ENCODE measurements at regions not wholly inside any gene's neighbourhood (a gene's known extent, or its start where the extent isn't known, plus 50 kb on each side); places are given as distances from the start of the nearest gene placed in this dataset.

GRCh38 chr3:188041895-188042294 is 112.1 kb upstream of the LPP start:
- Histone ChIP-seq H3K4me1 (ENCODE audit: control insufficient read depth in 1 of 2, insufficient read depth in 1 of 2, low read depth in 1 of 2, low read length in 1 of 2) (peaks cover 6 to 15% of the 10 kb centered on the region in 2 experiments), H3K27ac (no peak overlapping the region), H3K4me3 (ENCODE audit: low read depth in 1 of 2, low read length in 1 of 2) (no peak overlapping the region), H3K9me3 (no peaks in the 10 kb centered on the region), H3K27me3 (no peaks in the 10 kb centered on the region), H3K36me3 (no peaks in the 10 kb centered on the region)
- TF ChIP-seq CTCF (IDR thresholded peaks at IDR 0.05) = no peak

- no peak for TF ChIP-seq CTCF (IDR thresholded peaks at IDR 0.05)
- no peaks in the 10 kb centered on the region for H3K9me3 ChIP-seq
- H3K27me3 ChIP-seq = no peaks in the 10 kb centered on the region
- peaks cover 3 to 14% of the 10 kb centered on the region in 2 experiments for H3K4me1 ChIP-seq (ENCODE audit: control insufficient read depth in 1 of 2, insufficient read depth in 1 of 2, low read depth in 1 of 2, low read length in 1 of 2)
- no peaks in the 10 kb centered on the region for H3K36me3 ChIP-seq
- no peak overlapping the region for H3K4me3 ChIP-seq (ENCODE audit: low read depth in 1 of 2, low read length in 1 of 2)
- no peak overlapping the region for H3K27ac ChIP-seq
These were observed 111.5 kb upstream of the LPP start for GRCh38 chr3:188042466-188042865.

- H3K27me3 ChIP-seq = no peaks in the 10 kb centered on the region
- H3K36me3 ChIP-seq = no peaks in the 10 kb centered on the region
- no peak overlapping the region for H3K4me3 ChIP-seq (ENCODE audit: low read depth in 1 of 2, low read length in 1 of 2)
- no peaks in the 10 kb centered on the region for H3K9me3 ChIP-seq
- TF ChIP-seq CTCF (IDR thresholded peaks at IDR 0.05) = no peak
- peaks cover 3 to 14% of the 10 kb centered on the region in 2 experiments for H3K4me1 ChIP-seq (ENCODE audit: control insufficient read depth in 1 of 2, insufficient read depth in 1 of 2, low read depth in 1 of 2, low read length in 1 of 2)
- no peak overlapping the region for H3K27ac ChIP-seq
These were observed 110.1 kb upstream of the LPP start for GRCh38 chr3:188043891-188044290.

- Histone ChIP-seq H3K27ac (no peak overlapping the region), H3K27me3 (no peaks in the 10 kb centered on the region), H3K4me1 (ENCODE audit: control insufficient read depth in 1 of 2, insufficient read depth in 1 of 2, low read depth in 1 of 2, low read length in 1 of 2) (peaks cover 15 to 24% of the 10 kb centered on the region in 2 experiments), H3K9me3 (no peaks in the 10 kb centered on the region), H3K4me3 (ENCODE audit: low read depth in 1 of 2, low read length in 1 of 2) (no peak overlapping the region), H3K36me3 (no peaks in the 10 kb centered on the region)
- no peak for TF ChIP-seq CTCF (IDR thresholded peaks at IDR 0.05)
These were observed 107.3 kb upstream of the LPP start for GRCh38 chr3:188046561-188047211.

- H3K4me1 ChIP-seq (ENCODE audit: control insufficient read depth in 1 of 2, insufficient read depth in 1 of 2, low read depth in 1 of 2, low read length in 1 of 2) = peaks cover 19 to 26% of the 10 kb centered on the region in 2 experiments
- H3K4me3 ChIP-seq (ENCODE audit: low read depth in 1 of 2, low read length in 1 of 2) = no peak overlapping the region
- no peaks in the 10 kb centered on the region for H3K36me3 ChIP-seq
- no peaks in the 10 kb centered on the region for H3K9me3 ChIP-seq
- H3K27me3 ChIP-seq = no peaks in the 10 kb centered on the region
- no peak for TF ChIP-seq CTCF (IDR thresholded peaks at IDR 0.05)
- no peak overlapping the region for H3K27ac ChIP-seq
These were observed 106.4 kb upstream of the LPP start for GRCh38 chr3:188047536-188047935.

All from neutrophil (primary cell).